ENCODE measurements at regions not wholly inside any gene's neighbourhood (a gene's known extent, or its start where the extent isn't known, plus 50 kb on each side); places are given as distances from the start of the nearest gene placed in this dataset.

- TF ChIP-seq, protein P1, sequence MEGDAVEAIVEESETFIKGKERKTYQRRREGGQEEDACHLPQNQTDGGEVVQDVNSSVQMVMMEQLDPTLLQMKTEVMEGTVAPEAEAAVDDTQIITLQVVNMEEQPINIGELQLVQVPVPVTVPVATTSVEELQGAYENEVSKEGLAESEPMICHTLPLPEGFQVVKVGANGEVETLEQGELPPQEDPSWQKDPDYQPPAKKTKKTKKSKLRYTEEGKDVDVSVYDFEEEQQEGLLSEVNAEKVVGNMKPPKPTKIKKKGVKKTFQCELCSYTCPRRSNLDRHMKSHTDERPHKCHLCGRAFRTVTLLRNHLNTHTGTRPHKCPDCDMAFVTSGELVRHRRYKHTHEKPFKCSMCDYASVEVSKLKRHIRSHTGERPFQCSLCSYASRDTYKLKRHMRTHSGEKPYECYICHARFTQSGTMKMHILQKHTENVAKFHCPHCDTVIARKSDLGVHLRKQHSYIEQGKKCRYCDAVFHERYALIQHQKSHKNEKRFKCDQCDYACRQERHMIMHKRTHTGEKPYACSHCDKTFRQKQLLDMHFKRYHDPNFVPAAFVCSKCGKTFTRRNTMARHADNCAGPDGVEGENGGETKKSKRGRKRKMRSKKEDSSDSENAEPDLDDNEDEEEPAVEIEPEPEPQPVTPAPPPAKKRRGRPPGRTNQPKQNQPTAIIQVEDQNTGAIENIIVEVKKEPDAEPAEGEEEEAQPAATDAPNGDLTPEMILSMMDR (IDR thresholded peaks at IDR 0.05), result no peak
These were observed 1099.8 kb upstream of the CDH18 start for GRCh38 chr5:21087766-21088165.

- TF ChIP-seq, protein P1 (IDR thresholded peaks at IDR 0.05), result no peak
These were observed 1097.8 kb upstream of the CDH18 start for GRCh38 chr5:21085791-21086190.

DNA sequence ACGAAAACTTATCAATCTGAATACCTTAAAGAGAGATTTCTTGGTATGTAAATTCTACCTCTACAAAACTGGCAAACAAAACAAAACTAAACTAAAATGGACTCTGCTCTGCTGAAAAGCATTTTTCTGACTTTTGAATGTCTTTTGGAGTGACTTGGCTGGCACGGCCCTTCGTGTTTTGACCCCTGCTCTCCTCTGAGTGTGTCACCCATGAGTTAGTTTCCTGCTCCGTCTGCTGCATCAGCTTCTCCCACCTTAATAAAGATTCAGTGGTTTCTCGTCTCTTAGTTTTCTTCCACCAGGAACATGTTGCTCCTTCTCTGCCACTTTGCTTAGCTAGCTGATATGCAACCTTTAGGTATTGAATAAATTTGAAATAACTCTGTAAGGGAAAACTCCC is 1084.0 kb upstream of the CDH18 start:
- TF ChIP-seq, protein P1 (IDR thresholded peaks at IDR 0.05), result no peak

- TF ChIP-seq, protein P1 (IDR thresholded peaks at IDR 0.05), result no peak
These were observed 1083.4 kb upstream of the CDH18 start for GRCh38 chr5:21071421-21071820.

- TF ChIP-seq, protein P1 (IDR thresholded peaks at IDR 0.05), result no peak
These were observed 1082.9 kb upstream of the CDH18 start for GRCh38 chr5:21070858-21071257.

- TF ChIP-seq, protein P1 (IDR thresholded peaks at IDR 0.05), result no peak
These were observed 1079.7 kb upstream of the CDH18 start for GRCh38 chr5:21067724-21068123.

GRCh38 chr5:21063146-21063545 is 1075.1 kb upstream of the CDH18 start:
- TF ChIP-seq, protein P1 (IDR thresholded peaks at IDR 0.05), result no peak

DNA sequence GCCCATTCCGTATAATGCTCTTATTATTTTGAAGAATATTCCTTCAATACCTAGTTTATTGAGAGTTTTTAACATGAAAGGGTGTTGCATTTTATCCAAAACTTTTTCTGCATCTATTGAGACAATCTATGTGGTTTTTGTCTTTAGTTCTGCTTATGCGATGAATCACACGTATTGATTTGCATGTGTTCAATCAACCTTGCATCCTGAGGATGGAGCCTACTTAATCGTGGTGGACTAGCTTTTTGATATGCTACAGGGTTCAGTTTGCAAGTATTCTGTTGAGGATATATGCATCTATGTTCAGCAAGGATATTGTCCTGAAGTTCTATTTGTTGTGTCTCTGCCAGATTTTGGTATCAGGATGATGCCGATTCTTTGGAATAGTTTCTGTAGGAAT is 1070.3 kb upstream of the CDH18 start:
- TF ChIP-seq, protein P1 (IDR thresholded peaks at IDR 0.05), result no peak

Measured in LNCAP (cell line).